Heart left ventricle (tissue), 16 donors: ENCODE measurements at regions not wholly inside any gene's neighbourhood (a gene's known extent, or its start where the extent isn't known, plus 50 kb on each side); places are given as distances from the start of the nearest gene placed in this dataset.
A peak's percentile ranks its signal among the peaks of the same experiment; 100 is the strongest.

Source experiments
- ATAC-seq, 4 donors: fragments of 200-7000 bp; cut with Tn5 transposase; one replicate each; pipeline ENCODE4 v1.9.1; 2020 to 2022; ENCODE audit warnings: moderate library complexity in 4 of 4, mild to moderate bottlenecking in 3 of 4, moderate number of reproducible peaks in 1 of 4
- DNase-seq, 5 donors: peaks; one replicate each; pipeline ENCODE4 v3.0.0-alpha.2; 2020
- H3K27ac ChIP-seq, 12 donors: fragments of 200-600 bp; sonication (generic) in 4 of 12; one replicate each; pipeline versions ENCODE4 v1.5.0 to v1.8.0; 2016 to 2022; ENCODE audit warnings: mild to moderate bottlenecking in 2 of 12
- H3K27me3 ChIP-seq, 9 donors: fragments of 200-600 bp; sonication (generic) in 2 of 9; one replicate each; pipeline versions ENCODE4 v1.5.1 to v1.8.0; 2016 to 2022; ENCODE audit warnings: mild to moderate bottlenecking in 3 of 9
- H3K36me3 ChIP-seq, 9 donors: fragments of 200-600 bp; sonication (generic) in 2 of 9; one replicate each; pipeline versions ENCODE4 v1.5.0 to v1.8.0; 2018 to 2022; ENCODE audit warnings: mild to moderate bottlenecking in 2 of 9
- H3K4me1 ChIP-seq, 12 donors: fragments of 200-600 bp; sonication (generic) in 4 of 12; one replicate each; pipeline versions ENCODE4 v1.5.0 to v1.8.0; 2016 to 2022; ENCODE audit warnings: mild to moderate bottlenecking in 3 of 12
- H3K4me3 ChIP-seq, 12 donors: fragments of 200-600 bp; sonication (generic) in 4 of 12; one replicate each; pipeline versions ENCODE4 v1.5.0 to v1.8.0; 2017 to 2022; ENCODE audit warnings: mild to moderate bottlenecking in 9 of 12, moderate library complexity in 4 of 12
- H3K9me3 ChIP-seq, 12 donors: fragments of 200-600 bp; sonication (generic) in 4 of 12; one replicate each; pipeline versions ENCODE4 v1.5.0 to v1.8.0; 2016 to 2022; ENCODE audit warnings: mild to moderate bottlenecking in 1 of 12
- POLR2A ChIP-seq, 2 donors: fragments of 450-650 bp; IDR thresholded peaks; one replicate each; pipeline ENCODE4 v1.6.1; 2017; ENCODE audit warnings: antibody characterized with exemption in 2 of 2, mild to moderate bottlenecking in 2 of 2, moderate library complexity in 2 of 2
- WGBS, 4 donors: extraction: QIAGEN DNeasy Blood & Tissue Kit in 2 of 4; methylation state at CpG; one replicate each; pipeline versions ENCODE4 v1.1.5 to v1.1.7; 2013 to 2018; 5-methylcytosine and 5-hydroxymethylcytosine counted together
- intact Hi-C, 10 donors: fragments of 100-400 bp; cut with DNase I; formaldehyde crosslinking; loops; one replicate each; pipeline versions ENCODE4 v1.11.1 to v1.14.2; 2022
- TF ChIP-seq, protein P1 (sequence below), 12 donors: fragments of 200-600 bp; sonication (generic) in 4 of 12; IDR thresholded peaks; one replicate each; pipeline versions ENCODE4 v1.5.0 to v1.8.0; 2018 to 2022; ENCODE audit warnings: antibody characterized with exemption in 12 of 12, mild to moderate bottlenecking in 5 of 12
- donor health status: ischemic (EF 13 %, LVEDD 7.1; RV severe dilation, severe dysfunction).
- donor health status: healthy with polysubstance abuse.
- donor health status: DM: no; HTN: yes; CAD: no.
- donor health status: DM: no; HTN: no; CAD: no.
- donor health status: ischemic (EF 25% LVEDD 6.9; RV normal size, moderate dysfunction).
- donor health status: ischemic (EF 25% LVEDD 5.7; RV mildly dilated, moderate dysfunction).
- donor health status: healthy.
- donor health status: DM: yes; HTN: yes; CAD: no.
- donor health status: ischemic (EF 35%, LVEDD 5.7; RV mildly dilated, moderate dysfunction).
- donor health status: nonischemic (EF 11% LVEDD 7.7; RV severe dilation, severe dysfunction).
- donor health status: DM: yes; HTN: yes; CAD: no.
- donor health status: PGD.
- donor health status: ischemic (EF 29% LVEDD 5.4; RV normal size, mild dysfunction).
- donor health status: nonischemic (EF 23%, LVEDD 6.1; RV moderate dilation, normal function).

DNA sequence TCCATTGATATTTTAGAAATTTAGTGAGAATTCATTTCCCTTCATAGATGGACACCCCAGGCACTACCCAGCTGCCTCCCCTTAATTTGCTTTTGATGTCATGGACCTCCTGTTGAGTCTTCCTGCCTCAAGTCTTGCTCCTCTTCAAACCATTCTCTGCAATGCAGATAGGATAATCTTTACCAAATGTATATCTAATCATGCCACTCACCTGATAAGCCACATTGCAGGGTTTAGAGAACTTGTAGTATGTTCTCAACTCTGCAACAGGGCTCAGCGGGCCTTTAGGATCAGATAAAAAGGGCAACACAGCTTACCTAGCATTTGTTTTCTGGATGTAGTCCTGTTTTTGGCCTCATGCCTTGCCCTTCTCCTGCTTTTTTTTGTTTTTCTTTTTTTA is 234.5 kb downstream of the EMP1 start:
- TF ChIP-seq, protein P1, sequence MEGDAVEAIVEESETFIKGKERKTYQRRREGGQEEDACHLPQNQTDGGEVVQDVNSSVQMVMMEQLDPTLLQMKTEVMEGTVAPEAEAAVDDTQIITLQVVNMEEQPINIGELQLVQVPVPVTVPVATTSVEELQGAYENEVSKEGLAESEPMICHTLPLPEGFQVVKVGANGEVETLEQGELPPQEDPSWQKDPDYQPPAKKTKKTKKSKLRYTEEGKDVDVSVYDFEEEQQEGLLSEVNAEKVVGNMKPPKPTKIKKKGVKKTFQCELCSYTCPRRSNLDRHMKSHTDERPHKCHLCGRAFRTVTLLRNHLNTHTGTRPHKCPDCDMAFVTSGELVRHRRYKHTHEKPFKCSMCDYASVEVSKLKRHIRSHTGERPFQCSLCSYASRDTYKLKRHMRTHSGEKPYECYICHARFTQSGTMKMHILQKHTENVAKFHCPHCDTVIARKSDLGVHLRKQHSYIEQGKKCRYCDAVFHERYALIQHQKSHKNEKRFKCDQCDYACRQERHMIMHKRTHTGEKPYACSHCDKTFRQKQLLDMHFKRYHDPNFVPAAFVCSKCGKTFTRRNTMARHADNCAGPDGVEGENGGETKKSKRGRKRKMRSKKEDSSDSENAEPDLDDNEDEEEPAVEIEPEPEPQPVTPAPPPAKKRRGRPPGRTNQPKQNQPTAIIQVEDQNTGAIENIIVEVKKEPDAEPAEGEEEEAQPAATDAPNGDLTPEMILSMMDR (IDR thresholded peaks at IDR 0.05): no peak
- TF ChIP-seq POLR2A (IDR thresholded peaks at IDR 0.05): no peak
- intact Hi-C loops: no loop called here
- Histone ChIP-seq H3K27ac (no peak overlapping the region), H3K4me1 (no peaks in the 10 kb centered on the region), H3K27me3 (peaks cover 0 to 2% (median 0%) of the 10 kb centered on the region in 9 donors), H3K36me3 (no peaks in the 10 kb centered on the region), H3K9me3 (peaks cover 0 to 4% (median 0%) of the 10 kb centered on the region in 12 donors), H3K4me3 (no peak overlapping the region)
- 70 to 92% (median 76%) methylated on average over 1 of the region's 1 CpG for WGBS, 4 donors
- no peak for ATAC-seq
- DNase-seq: no peak

DNA sequence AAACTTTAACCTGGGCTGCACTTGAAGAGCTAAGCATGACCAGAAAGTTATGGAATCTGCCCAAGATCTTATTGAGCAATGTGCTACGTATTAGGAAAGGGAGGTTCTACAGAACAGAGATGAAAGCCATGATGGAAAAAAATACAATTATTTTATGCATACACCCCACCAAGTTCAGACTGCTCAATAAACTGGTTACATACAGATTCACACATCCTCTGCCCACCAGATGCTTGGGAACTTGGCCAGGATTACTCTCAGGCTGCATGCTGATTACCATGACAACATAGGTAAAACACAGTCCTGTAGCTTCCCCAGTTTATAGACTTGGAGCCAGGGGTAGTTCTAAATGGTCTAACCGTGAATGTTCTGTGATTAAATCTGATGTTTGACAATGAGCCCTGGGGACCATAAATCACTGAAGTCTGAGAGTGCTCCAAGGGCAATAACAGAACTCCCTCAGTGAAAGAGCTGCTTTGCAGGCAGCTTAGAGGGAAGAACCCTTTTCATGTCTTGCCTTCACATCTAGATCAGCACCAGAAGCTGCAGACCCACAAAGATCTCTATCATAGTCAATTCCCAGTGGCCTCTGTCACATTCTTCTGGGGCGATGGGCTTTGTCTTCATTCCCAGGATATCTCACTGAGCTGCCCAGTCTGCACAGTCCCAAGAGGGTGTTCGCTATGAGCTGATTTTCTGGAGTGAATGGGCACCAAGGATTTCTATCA is 232.2 kb downstream of the EMP1 start:
- intact Hi-C loops: no loop called here
- ATAC-seq (no peak), DNase-seq (no peak)
- TF ChIP-seq, protein P1 (IDR thresholded peaks at IDR 0.05): no peak
- no peak for TF ChIP-seq POLR2A (IDR thresholded peaks at IDR 0.05)
- Histone ChIP-seq H3K27me3 (no peaks in the 10 kb centered on the region), H3K4me3 (no peak overlapping the region), H3K9me3 (peaks cover 0 to 4% (median 0%) of the 10 kb centered on the region in 12 donors), H3K4me1 (no peaks in the 10 kb centered on the region), H3K36me3 (no peaks in the 10 kb centered on the region), H3K27ac (peak overlapping the region in 1 of 12 donors; percentile 71)
- WGBS, 4 donors: 69 to 75% (median 73%) methylated on average over 4 of the region's 4 CpGs

DNA sequence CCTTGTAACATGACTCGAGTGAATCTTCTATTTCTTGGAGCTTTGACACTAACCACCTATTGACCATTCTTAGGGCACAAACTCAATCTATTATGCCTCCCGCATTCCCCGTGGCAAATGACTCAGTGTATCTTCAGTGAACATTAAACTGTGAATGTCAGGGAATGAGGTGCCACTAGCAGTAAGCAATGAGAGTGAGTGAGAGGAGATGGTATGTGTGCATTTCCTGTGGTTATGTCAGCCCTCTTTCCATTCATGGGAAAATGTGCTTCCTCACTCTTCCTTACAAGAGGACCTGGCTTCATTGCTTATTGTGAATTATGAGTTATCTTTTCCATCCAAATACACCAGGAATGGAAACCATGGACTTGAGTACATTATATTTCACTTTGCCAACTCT is 229.2 kb downstream of the EMP1 start:
- no peak for DNase-seq
- no peaks in the 10 kb centered on the region for H3K4me1 ChIP-seq
- peaks cover 0 to 4% (median 0%) of the 10 kb centered on the region in 12 donors for H3K9me3 ChIP-seq
- no peaks in the 10 kb centered on the region for H3K27me3 ChIP-seq
- 78 to 92% (median 86%) methylated on average over 3 of the region's 3 CpGs for WGBS, 4 donors
- H3K27ac ChIP-seq: no peak overlapping the region
- intact Hi-C loops: no loop called here
- TF ChIP-seq POLR2A (IDR thresholded peaks at IDR 0.05): no peak
- no peak overlapping the region for H3K4me3 ChIP-seq
- ATAC-seq: no peak
- H3K36me3 ChIP-seq: no peaks in the 10 kb centered on the region

DNA sequence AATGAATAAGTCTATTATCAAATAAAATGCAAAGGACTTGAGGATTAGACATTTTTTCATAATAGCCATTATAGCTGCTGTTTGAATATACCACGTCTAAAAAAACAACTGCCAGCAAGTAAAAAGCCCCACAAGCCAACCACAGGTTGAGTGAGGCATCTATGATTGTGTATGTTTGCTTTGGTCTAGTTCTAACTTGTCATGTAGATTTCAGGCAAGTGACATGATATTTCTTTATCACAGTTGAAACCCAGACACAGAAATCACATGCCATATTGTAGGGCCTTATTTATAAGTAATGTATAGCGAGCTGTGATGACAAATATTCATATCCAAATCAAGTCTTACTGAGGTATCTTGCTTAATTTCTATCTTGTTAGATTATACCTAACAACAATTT is 225.8 kb downstream of the EMP1 start:
- no peak for TF ChIP-seq POLR2A (IDR thresholded peaks at IDR 0.05)
- TF ChIP-seq, protein P1 (IDR thresholded peaks at IDR 0.05): no peak
- intact Hi-C loops: no loop called here

GRCh38 chr12:13417516-13417915 is 221.0 kb downstream of the EMP1 start:
- no peaks in the 10 kb centered on the region for H3K27me3 ChIP-seq
- 88 to 89% (median 89%) methylated on average over 2 of the region's 2 CpGs for WGBS, 4 donors
- no peaks in the 10 kb centered on the region for H3K4me1 ChIP-seq
- H3K4me3 ChIP-seq: no peak overlapping the region
- no peaks in the 10 kb centered on the region for H3K9me3 ChIP-seq
- DNase-seq (no peak), ATAC-seq (no peak)
- H3K36me3 ChIP-seq: no peaks in the 10 kb centered on the region
- no peak overlapping the region for H3K27ac ChIP-seq
- intact Hi-C loops: no loop called here
- TF ChIP-seq POLR2A (IDR thresholded peaks at IDR 0.05): no peak
- TF ChIP-seq, protein P1 (IDR thresholded peaks at IDR 0.05): no peak

More for the DNA sequence above, 225.8 kb downstream of the EMP1 start:
- DNase-seq (no peak), ATAC-seq (no peak)
- Histone ChIP-seq H3K9me3 (no peaks in the 10 kb centered on the region), H3K36me3 (no peaks in the 10 kb centered on the region), H3K27ac (no peak overlapping the region), H3K4me1 (no peaks in the 10 kb centered on the region), H3K4me3 (no peak overlapping the region), H3K27me3 (no peaks in the 10 kb centered on the region)
- 92 to 96% (median 94%) methylated on average over 2 of the region's 2 CpGs for WGBS, 4 donors
